ENCODE measurements at regions not wholly inside any gene's neighbourhood (a gene's known extent, or its start where the extent isn't known, plus 50 kb on each side); places are given as distances from the start of the nearest gene placed in this dataset.

DNA sequence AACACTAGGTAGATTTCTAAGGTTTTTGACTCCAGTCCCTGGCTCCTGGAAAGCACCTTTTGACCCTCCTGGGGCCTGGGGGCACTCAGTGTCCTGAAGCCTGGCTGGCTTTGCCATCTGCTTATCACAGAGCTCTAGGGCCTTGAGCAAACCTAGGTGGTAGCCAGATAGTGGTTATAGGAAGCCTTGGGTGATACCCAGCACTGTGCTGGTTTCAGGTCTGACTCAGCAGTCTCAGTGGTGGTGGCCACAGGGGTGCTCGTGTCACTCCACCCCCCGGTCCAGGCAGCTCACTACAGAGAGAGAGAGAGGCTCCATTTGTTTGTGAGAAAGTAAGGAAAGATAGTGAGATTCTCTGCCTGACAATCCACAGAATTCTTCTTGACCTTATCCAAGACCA is 195.8 kb upstream of the ZFP42 start:
- no peak for TF ChIP-seq BCL11A (IDR thresholded peaks at IDR 0.05; ENCODE audit: low read depth in 2 of 2, low read length in 2 of 2)
- no peak for TF ChIP-seq POLR2AphosphoS5 (IDR thresholded peaks at IDR 0.05; ENCODE audit: low read depth, low read length)
- TF ChIP-seq, protein P1, sequence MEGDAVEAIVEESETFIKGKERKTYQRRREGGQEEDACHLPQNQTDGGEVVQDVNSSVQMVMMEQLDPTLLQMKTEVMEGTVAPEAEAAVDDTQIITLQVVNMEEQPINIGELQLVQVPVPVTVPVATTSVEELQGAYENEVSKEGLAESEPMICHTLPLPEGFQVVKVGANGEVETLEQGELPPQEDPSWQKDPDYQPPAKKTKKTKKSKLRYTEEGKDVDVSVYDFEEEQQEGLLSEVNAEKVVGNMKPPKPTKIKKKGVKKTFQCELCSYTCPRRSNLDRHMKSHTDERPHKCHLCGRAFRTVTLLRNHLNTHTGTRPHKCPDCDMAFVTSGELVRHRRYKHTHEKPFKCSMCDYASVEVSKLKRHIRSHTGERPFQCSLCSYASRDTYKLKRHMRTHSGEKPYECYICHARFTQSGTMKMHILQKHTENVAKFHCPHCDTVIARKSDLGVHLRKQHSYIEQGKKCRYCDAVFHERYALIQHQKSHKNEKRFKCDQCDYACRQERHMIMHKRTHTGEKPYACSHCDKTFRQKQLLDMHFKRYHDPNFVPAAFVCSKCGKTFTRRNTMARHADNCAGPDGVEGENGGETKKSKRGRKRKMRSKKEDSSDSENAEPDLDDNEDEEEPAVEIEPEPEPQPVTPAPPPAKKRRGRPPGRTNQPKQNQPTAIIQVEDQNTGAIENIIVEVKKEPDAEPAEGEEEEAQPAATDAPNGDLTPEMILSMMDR (IDR thresholded peaks at IDR 0.05; ENCODE audit: control extremely low read depth in 1 of 3, insufficient read depth in 1 of 3, low read depth in 1 of 3, low read length in 3 of 3), result no peak
- TF ChIP-seq, protein P2, sequence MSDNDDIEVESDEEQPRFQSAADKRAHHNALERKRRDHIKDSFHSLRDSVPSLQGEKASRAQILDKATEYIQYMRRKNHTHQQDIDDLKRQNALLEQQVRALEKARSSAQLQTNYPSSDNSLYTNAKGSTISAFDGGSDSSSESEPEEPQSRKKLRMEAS (IDR thresholded peaks at IDR 0.05), result no peak
- TF ChIP-seq CEBPB (IDR thresholded peaks at IDR 0.05; ENCODE audit: low read depth, low read length), result no peak

Data from H1 (cell line).